ENCODE measurements at regions not wholly inside any gene's neighbourhood (a gene's known extent, or its start where the extent isn't known, plus 50 kb on each side); places are given as distances from the start of the nearest gene placed in this dataset.

DNA sequence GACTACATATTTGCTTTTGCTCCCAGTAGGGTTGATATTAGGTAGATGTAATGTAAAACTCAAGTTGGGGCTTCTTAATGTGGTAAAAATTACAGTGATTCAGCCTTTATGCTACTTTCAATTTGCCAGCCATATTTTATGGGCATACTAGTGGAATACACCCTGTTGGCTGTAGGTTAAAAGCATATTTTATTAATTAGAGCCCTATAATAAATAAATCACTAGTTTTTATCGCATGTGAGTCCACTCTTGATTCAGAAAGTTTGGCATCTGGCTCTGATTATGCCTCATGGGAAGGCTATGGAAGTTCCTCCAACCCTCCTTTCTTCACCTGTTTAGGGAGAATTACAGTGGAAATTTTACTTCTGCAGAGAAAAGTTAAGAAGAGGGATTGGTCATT lies 390.9 kb downstream of the GATA3 start:
- ATAC-seq = no peak; the same call in 2 of the 3 replicates
- TF ChIP-seq BACH2 (CRISPR knock-in tag; IDR thresholded peaks at IDR 0.05; ENCODE audit: borderline replicate concordance) = no peak
- TF ChIP-seq, protein P1, sequence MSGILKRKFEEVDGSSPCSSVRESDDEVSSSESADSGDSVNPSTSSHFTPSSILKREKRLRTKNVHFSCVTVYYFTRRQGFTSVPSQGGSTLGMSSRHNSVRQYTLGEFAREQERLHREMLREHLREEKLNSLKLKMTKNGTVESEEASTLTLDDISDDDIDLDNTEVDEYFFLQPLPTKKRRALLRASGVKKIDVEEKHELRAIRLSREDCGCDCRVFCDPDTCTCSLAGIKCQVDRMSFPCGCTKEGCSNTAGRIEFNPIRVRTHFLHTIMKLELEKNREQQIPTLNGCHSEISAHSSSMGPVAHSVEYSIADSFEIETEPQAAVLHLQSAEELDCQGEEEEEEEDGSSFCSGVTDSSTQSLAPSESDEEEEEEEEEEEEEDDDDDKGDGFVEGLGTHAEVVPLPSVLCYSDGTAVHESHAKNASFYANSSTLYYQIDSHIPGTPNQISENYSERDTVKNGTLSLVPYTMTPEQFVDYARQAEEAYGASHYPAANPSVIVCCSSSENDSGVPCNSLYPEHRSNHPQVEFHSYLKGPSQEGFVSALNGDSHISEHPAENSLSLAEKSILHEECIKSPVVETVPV (CRISPR knock-in tag; IDR thresholded peaks at IDR 0.05) = no peak
- no peak for TF ChIP-seq ZC3H10 (CRISPR knock-in tag; IDR thresholded peaks at IDR 0.05)
- TF ChIP-seq PATZ1 (CRISPR knock-in tag; IDR thresholded peaks at IDR 0.05; ENCODE audit: borderline replicate concordance) = no peak
- no peak for TF ChIP-seq ZNF8 (CRISPR knock-in tag; IDR thresholded peaks at IDR 0.05)
- TF ChIP-seq TSHZ2 (CRISPR knock-in tag; IDR thresholded peaks at IDR 0.05) = peak; percentile 68; the same call in 1 of the 2 replicates
- no peak for TF ChIP-seq ZFP30 (CRISPR knock-in tag; IDR thresholded peaks at IDR 0.05)
- TF ChIP-seq CSDC2 (CRISPR knock-in tag; IDR thresholded peaks at IDR 0.05) = no peak
- TF ChIP-seq ISL1 (CRISPR knock-in tag; IDR thresholded peaks at IDR 0.05) = peak; percentile 42; the same call in 1 of the 2 replicates
- no peak for TF ChIP-seq ZNF565 (CRISPR knock-in tag; conservative IDR thresholded peaks at IDR 0.05; ENCODE audit: low read depth)
- no peak for TF ChIP-seq ARNTL (CRISPR knock-in tag; IDR thresholded peaks at IDR 0.05; ENCODE audit: borderline replicate concordance, low read depth)
- TF ChIP-seq TCF4 (CRISPR knock-in tag; IDR thresholded peaks at IDR 0.05; ENCODE audit: borderline replicate concordance) = peak; percentile 78

- TF ChIP-seq CREB5 (CRISPR knock-in tag; IDR thresholded peaks at IDR 0.05; ENCODE audit: low read depth) (no peak), ZC3H10 (CRISPR knock-in tag; IDR thresholded peaks at IDR 0.05) (no peak), TSHZ2 (CRISPR knock-in tag; IDR thresholded peaks at IDR 0.05) (no peak)
- no peak for ATAC-seq
Measured at GRCh38 chr10:8449909-8450308, 395.4 kb downstream of the GATA3 start.

- no peak for ATAC-seq
- no peak for TF ChIP-seq TSHZ2 (CRISPR knock-in tag; IDR thresholded peaks at IDR 0.05)
- TF ChIP-seq, protein P2, sequence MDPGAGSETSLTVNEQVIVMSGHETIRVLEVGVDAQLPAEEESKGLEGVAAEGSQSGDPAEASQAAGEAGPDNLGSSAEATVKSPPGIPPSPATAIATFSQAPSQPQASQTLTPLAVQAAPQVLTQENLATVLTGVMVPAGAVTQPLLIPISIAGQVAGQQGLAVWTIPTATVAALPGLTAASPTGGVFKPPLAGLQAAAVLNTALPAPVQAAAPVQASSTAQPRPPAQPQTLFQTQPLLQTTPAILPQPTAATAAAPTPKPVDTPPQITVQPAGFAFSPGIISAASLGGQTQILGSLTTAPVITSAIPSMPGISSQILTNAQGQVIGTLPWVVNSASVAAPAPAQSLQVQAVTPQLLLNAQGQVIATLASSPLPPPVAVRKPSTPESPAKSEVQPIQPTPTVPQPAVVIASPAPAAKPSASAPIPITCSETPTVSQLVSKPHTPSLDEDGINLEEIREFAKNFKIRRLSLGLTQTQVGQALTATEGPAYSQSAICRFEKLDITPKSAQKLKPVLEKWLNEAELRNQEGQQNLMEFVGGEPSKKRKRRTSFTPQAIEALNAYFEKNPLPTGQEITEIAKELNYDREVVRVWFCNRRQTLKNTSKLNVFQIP (CRISPR knock-in tag; IDR thresholded peaks at IDR 0.05; ENCODE audit: borderline replicate concordance, low read depth) = no peak
- no peak for TF ChIP-seq OSR1 (CRISPR knock-in tag; IDR thresholded peaks at IDR 0.05)
- no peak for TF ChIP-seq TCF4 (CRISPR knock-in tag; IDR thresholded peaks at IDR 0.05; ENCODE audit: borderline replicate concordance)
- TF ChIP-seq PPARA (CRISPR knock-in tag; IDR thresholded peaks at IDR 0.05; ENCODE audit: borderline replicate concordance) = no peak
- no peak for TF ChIP-seq PATZ1 (CRISPR knock-in tag; IDR thresholded peaks at IDR 0.05; ENCODE audit: borderline replicate concordance)
Measured at GRCh38 chr10:8453587-8453986, 399.1 kb downstream of the GATA3 start.
